GM21529 (cell line): ENCODE measurements at regions not wholly inside any gene's neighbourhood (a gene's known extent, or its start where the extent isn't known, plus 50 kb on each side); places are given as distances from the start of the nearest gene placed in this dataset.
A peak's percentile ranks its signal among the peaks of the same experiment; 100 is the strongest.
"Not testable (repeated sequence)": the region's sequence is repeated elsewhere in the genome, so short reads cannot be mapped to it uniquely, and the experiment has no call there.

ENCODE experiments used
- ATAC-seq: cut with Tn5 transposase; IDR thresholded peaks from one replicate; pipeline ENCODE4 v1.9.1; 2021; ENCODE audit not compliant: unreplicated experiment

- no peak for ATAC-seq
Observed at GRCh38 chr15:31178705-31179104, 77.2 kb upstream of the TRPM1 start.

- no peak for ATAC-seq
Observed at GRCh38 chr15:31179693-31180092, 78.2 kb upstream of the TRPM1 start.

GRCh38 chr15:31193291-31193690 is 91.8 kb upstream of the TRPM1 start:
- no peak for ATAC-seq

GRCh38 chr15:31195871-31196270 is 94.3 kb upstream of the TRPM1 start:
- no peak for ATAC-seq

- ATAC-seq = peak; percentile 41
Observed at GRCh38 chr15:31197497-31198414, 96.2 kb upstream of the TRPM1 start.

- ATAC-seq = no peak
Observed at GRCh38 chr15:31200735-31201151, 99.2 kb upstream of the TRPM1 start.

- no peak for ATAC-seq
Observed at GRCh38 chr15:31202953-31203352, 101.4 kb upstream of the TRPM1 start.

- ATAC-seq = no peak
Observed at GRCh38 chr15:31203999-31204398, 102.5 kb upstream of the TRPM1 start.

- no peak for ATAC-seq
Observed at GRCh38 chr15:31206386-31207181, 105.1 kb upstream of the TRPM1 start.

GRCh38 chr15:31207246-31207645 is 105.7 kb upstream of the TRPM1 start:
- ATAC-seq = no peak

- not testable (repeated sequence) for ATAC-seq
Observed at GRCh38 chr15:31207861-31208260, 106.3 kb upstream of the TRPM1 start.

- no peak for ATAC-seq
Observed at GRCh38 chr15:31208817-31209216, 107.3 kb upstream of the TRPM1 start.

GRCh38 chr15:31211353-31211752 is 109.8 kb upstream of the TRPM1 start:
- ATAC-seq = no peak

GRCh38 chr15:31212326-31213080 is 111.0 kb upstream of the TRPM1 start:
- ATAC-seq = no peak

- no peak for ATAC-seq
Observed at GRCh38 chr15:31214158-31214863, 112.3 kb upstream of the KLF13 start.

GRCh38 chr15:31214864-31215489 is 111.7 kb upstream of the KLF13 start:
- ATAC-seq = no peak

GRCh38 chr15:31215490-31216214 is 111.0 kb upstream of the KLF13 start:
- ATAC-seq = peak; percentile 77

- ATAC-seq = peak; percentile 40
Observed at GRCh38 chr15:31216215-31216911, 110.3 kb upstream of the KLF13 start.

- ATAC-seq = no peak
Observed at GRCh38 chr15:31217067-31217466, 109.6 kb upstream of the KLF13 start.
